GM12864 (cell line): ENCODE measurements at regions not wholly inside any gene's neighbourhood (a gene's known extent, or its start where the extent isn't known, plus 50 kb on each side); places are given as distances from the start of the nearest gene placed in this dataset.
"Not testable (repeated sequence)": the region's sequence is repeated elsewhere in the genome, so short reads cannot be mapped to it uniquely, and the experiment has no call there.

Experiments
- DNase-seq: peaks from one replicate; pipeline ENCODE4 v3.0.0-alpha.2; 2011; ENCODE audit warnings: low read depth
- H3K4me3 ChIP-seq: 2 replicates; pipeline ENCODE4 v1.5.1; 2011; ENCODE audit warnings: mild to moderate bottlenecking, low read depth, low read length, control low read depth
- CTCF ChIP-seq: IDR thresholded peaks from 2 replicates; pipeline ENCODE4 v1.5.1; 2011; ENCODE audit warnings: low read depth, mild to moderate bottlenecking, moderate library complexity, low read length, control low read depth, inconsistent platforms; ENCODE audit errors: missing control alignments

- not testable (repeated sequence) for H3K4me3 ChIP-seq, DNase-seq
These were observed 427.4 kb downstream of the KCNJ18 start for GRCh38 chr17:22119751-22120150.

- no peak for DNase-seq
- no peak for TF ChIP-seq CTCF
- no peak overlapping the region for H3K4me3 ChIP-seq
These were observed 431.4 kb downstream of the KCNJ18 start for GRCh38 chr17:22123536-22124281.

GRCh38 chr17:22128171-22128570 lies 435.8 kb downstream of the KCNJ18 start:
- no peak overlapping the region for H3K4me3 ChIP-seq
- DNase-seq, result no peak

GRCh38 chr17:22128723-22129122 lies 436.4 kb downstream of the KCNJ18 start:
- H3K4me3 ChIP-seq, result no peak overlapping the region
- DNase-seq, result no peak
- TF ChIP-seq CTCF, result no peak

More at GRCh38 chr17:22128171-22128570, 435.8 kb downstream of the KCNJ18 start:
- TF ChIP-seq CTCF, result no peak

GRCh38 chr17:22129920-22130319 lies 437.6 kb downstream of the KCNJ18 start:
- DNase-seq, H3K4me3 ChIP-seq: not testable (repeated sequence)

GRCh38 chr17:22131740-22132139 lies 439.4 kb downstream of the KCNJ18 start:
- TF ChIP-seq CTCF, result no peak
- no peak overlapping the region for H3K4me3 ChIP-seq
- DNase-seq, result no peak

GRCh38 chr17:22138861-22139469 lies 446.6 kb downstream of the KCNJ18 start:
- H3K4me3 ChIP-seq, result no peak overlapping the region
- no peak for TF ChIP-seq CTCF
- DNase-seq, result no peak

GRCh38 chr17:22142091-22142490 lies 449.8 kb downstream of the KCNJ18 start:
- no peak for TF ChIP-seq CTCF
- DNase-seq, result no peak
- no peak overlapping the region for H3K4me3 ChIP-seq
